HG03095 (cell line): ENCODE measurements at regions not wholly inside any gene's neighbourhood (a gene's known extent, or its start where the extent isn't known, plus 50 kb on each side); places are given as distances from the start of the nearest gene placed in this dataset.
"Not testable (repeated sequence)": the region's sequence is repeated elsewhere in the genome, so short reads cannot be mapped to it uniquely, and the experiment has no call there.

ENCODE experiments used
- ATAC-seq: cut with Tn5 transposase; IDR thresholded peaks from one replicate; pipeline ENCODE4 v1.9.1; 2021; ENCODE audit warnings: moderate library complexity; ENCODE audit not compliant: unreplicated experiment

DNA sequence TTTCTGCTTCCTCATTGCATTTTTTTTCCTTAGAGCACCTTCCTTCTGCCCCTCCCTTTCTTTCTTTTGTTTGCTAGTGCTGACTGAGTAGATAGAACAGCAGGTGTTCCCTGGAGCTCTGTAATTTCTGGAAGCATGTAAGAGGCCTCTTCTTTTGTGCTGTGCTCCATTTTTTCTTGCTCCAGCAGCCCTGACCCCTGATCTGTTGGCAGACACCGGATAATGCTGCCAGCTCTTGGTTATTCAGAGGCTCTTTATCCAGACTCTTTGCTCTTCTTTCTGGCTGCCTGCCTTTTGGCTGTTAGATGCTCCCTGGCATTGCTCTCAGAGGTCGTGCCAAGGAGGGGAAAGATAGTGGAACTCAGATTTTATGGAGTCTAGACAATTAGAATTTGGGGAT is 104.4 kb upstream of the RBMS3 start:
- ATAC-seq, result no peak

GRCh38 chr3:29178809-29179793 is 101.8 kb upstream of the RBMS3 start:
- no peak for ATAC-seq

GRCh38 chr3:29181149-29181780 is 99.6 kb upstream of the RBMS3 start:
- no peak for ATAC-seq

- ATAC-seq, result no peak
Observed at GRCh38 chr3:29181872-29182271, 99.0 kb upstream of the RBMS3 start.

GRCh38 chr3:29182828-29183227 is 98.0 kb upstream of the RBMS3 start:
- not testable (repeated sequence) for ATAC-seq

DNA sequence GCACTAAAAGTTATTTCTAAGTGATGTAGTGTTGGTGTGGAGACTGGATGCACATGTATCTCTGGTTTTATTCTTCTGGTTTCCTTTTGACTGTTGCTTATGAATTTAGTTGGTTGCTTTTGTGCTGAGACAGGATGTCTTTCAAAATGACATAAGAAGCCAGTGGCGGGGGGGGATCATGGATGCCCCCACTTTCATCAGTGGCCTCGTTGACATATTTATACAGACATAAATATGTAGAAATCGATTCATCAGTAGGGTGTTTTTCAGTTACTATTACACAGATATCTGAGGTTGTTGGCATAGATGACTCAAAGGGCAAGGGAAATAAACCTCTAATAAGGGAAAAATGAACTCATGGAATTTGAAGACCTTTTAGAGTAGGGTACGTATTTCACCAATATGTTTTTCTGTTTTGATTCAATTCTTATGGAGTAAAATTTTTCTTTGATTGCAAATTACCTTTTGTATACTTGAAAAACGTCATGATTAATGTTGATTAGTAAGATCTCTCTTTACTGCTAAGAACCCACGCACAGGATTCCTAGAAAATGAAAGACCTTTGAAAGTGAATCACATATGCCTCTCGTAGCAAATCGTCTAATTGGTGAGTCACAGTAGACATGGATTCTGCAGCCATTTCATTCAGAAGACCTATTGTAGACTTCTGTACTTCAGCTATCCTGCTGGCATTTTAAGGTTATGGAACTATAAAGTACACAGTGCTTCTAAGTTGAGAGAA is 97.4 kb upstream of the RBMS3 start:
- ATAC-seq, result no peak

GRCh38 chr3:29185706-29186105 is 95.2 kb upstream of the RBMS3 start:
- ATAC-seq, result no peak

DNA sequence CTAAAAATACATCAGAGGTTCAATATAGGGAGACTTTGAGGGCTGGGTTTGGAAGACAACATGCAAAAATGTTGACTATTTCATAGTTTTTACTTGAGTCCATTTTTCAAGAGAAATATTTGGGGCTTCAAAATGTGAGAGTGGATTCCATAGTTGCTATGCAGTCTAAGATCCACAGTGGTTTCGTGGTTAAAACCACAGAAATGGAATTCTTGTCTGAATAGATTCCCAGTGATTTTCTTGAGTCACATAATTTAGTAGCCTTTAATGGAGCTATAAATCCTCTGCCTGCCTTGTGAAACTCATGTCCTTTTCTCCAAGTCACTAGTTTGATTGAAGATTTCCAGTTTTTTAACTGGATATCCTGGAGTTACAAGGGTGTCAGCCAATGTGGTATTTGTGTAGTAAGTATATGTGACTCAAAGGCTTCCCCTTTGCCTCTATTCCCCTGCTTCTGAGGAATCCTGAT is 94.7 kb upstream of the RBMS3 start:
- no peak for ATAC-seq

GRCh38 chr3:29186982-29187725 is 93.7 kb upstream of the RBMS3 start:
- no peak for ATAC-seq

DNA sequence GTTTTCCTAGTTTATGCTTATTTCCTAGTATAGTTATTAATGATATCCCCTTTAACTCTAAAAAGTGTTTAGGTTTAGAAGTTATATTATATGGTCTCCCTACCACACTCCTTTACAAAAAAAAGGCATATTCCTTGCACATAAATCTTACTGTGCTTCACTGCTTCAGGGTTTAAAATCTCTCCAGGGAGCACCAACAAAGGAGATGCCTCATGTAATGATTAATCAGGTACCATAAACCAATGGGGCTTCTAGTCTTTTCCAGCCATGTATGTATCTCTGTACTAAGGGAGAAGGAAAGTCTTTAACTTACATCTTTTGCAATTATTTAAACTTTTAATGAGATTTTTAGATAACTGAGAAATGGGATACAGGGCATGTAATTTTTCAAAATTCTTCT is 91.5 kb upstream of the RBMS3 start:
- ATAC-seq, result no peak

DNA sequence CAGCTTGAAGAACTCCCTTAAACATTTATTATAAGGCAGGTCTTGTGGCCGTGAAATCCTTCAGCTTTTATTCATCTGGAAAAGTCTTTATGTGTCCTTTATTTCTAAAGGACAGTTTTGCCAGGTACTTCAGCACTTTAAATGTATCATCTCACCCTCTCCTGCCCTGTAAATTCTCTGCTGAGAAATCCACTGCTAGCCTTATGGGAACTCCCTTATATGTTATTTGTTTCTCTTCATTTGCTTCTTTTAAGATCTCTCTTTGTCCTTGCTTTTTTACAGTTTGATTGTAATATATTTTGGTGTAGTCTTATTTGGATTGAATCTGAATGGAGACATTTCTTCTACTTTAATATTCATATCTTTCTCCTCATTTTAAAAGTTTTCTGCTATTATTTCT is 86.7 kb upstream of the RBMS3 start:
- no peak for ATAC-seq

DNA sequence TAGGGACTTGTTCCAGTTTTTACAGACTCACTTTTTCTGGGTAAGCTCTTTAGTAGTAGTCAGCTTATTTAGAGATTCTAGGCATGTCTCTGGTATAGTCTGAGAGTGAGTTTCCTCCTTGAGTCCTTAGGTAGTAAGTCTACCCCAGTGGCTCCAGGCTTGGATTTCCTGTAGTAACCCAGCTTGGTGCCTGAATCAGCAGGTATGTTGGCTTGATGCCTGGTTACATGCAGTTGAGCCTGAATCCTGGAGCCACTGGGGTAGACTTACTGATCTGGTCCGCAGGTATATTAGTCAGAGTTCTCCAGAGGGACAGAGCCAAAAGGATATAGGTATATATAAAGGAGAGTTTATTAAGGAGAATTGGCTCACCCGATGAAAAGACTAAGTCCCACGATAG is 85.8 kb upstream of the RBMS3 start:
- no peak for ATAC-seq

DNA sequence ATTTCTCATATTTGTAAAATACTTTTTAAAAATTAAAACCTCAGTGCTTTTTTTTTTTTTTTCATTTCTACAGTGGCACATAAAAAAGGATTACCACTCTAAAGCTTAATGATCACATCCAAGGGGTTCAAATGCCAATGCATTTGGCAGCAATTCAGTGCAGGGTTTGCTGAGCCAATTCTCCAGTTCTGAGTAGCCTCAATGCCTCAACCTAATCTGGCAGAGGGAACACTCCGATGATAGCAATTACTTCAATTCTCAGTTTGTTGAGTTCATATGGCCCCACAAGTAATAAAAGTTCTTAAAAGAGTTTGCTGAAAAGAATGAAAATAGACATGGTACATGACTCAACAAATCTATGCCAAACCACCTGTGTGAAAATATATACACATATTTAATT is 79.3 kb upstream of the RBMS3 start:
- no peak for ATAC-seq

DNA sequence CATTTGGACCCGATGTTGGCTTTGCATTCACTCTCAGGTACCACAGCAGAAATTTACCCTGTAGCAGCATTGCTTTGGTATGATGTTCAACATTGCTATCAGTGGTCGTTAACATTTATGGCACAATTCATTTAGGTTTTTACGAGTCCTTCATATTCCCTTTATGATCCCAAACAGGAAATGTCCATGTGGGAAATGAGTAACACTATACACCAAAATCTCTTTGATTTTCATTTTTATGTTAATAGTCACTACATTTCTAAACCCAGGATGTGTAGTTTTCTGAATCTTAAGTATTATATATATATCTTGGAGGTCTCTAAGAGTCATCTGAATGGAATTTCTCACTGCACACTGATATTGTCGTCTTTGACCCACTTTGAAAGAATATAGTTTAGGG is 78.5 kb upstream of the RBMS3 start:
- no peak for ATAC-seq

DNA sequence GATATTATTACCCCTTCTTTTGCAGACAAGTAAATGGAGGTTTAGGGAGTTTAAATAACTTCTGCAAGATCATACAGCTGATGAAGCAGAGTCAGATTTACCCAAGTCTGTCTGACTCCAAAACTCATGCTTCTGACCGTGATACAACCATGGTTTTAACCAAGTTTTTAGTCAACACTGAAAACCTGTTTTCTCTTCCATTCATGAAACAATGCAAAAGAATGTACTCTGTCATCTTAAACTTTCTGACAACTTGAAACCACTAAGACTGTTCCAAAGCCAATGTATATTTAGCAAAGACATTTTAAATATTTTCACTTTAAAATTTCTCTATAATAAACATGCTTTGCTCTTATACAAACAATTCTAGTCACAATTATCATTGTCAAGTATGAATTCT is 77.0 kb upstream of the RBMS3 start:
- ATAC-seq, result no peak

DNA sequence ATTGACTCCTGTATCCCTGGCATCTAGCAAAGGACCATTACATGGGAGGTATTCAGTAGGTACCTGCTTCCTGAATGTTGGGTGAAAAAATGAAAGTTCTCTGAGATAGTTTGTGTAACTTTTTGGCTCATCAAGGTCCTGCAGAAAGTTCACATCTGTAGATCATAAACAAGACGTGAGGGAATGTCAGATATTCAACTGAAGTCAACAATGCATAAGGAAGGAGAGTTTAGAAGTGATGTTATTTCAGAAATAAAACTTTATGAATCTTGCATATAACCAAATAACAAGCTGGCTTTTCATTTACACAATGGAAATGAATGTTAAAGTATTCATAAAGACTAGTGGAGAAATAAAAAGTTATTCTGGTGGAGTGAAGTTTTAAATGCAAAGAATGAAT is 73.4 kb upstream of the RBMS3 start:
- ATAC-seq, result no peak

GRCh38 chr3:29212789-29213433 is 68.0 kb upstream of the RBMS3 start:
- no peak for ATAC-seq

DNA sequence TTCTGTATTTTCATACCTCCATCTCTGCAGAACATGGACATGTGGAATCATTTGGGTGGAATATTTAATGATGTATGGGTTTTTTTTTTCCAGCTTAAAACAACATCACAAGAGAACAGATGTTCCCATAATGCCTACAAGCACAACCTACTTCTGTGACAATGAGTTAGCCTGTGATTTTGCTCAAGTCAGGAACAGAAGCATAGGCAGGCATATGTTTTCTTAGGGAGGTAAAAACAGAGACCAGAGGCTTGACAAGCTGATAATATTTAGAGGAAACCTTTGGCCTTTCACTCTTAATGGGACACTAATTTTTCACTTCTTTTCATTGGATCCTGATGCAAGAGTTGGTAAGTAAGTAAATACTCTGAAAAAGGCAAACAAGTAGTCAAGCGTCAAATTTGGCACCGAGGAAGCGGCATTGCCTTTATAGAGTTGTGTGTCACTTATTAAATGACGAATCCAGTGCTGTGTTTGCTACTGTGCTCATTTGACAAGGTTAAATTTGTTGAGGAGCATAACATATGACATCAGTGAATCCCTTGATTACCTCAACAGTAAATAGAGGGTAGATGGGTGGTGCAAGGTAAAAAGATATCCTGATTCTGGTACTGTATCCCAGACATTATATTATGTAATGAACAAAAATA is 66.7 kb upstream of the RBMS3 start:
- no peak for ATAC-seq

DNA sequence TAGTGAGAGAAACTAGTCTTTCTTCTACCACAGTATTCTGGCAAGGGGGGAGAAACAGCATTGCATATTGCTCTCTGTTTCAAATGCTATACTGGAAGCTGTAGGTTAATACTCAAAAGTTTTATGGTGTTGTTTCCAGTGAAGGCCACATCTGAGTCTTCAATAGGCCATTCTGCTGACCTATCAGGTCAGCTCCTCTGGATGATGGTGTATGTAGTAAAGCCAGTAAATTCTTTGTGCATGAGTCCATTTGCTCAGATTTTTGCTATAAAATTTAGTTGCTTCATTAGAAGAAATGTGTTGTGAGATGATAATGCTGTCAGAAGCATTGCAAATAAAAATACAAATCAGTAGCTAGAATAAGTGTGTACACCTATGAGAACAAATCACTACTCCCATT is 64.9 kb upstream of the RBMS3 start:
- no peak for ATAC-seq

GRCh38 chr3:29226706-29227105 is 54.2 kb upstream of the RBMS3 start:
- ATAC-seq, result no peak
